ENCODE measurements at regions not wholly inside any gene's neighbourhood (a gene's known extent, or its start where the extent isn't known, plus 50 kb on each side); places are given as distances from the start of the nearest gene placed in this dataset.
"Not testable (repeated sequence)": the region's sequence is repeated elsewhere in the genome, so short reads cannot be mapped to it uniquely, and the experiment has no call there.

GRCh38 chr1:177891809-177892208, 78.0 kb downstream of the SEC16B start:
- no peak for DNase-seq (ENCODE audit: low read depth)

- no peak for DNase-seq (ENCODE audit: low read depth)
Observed at GRCh38 chr1:177890479-177890878, 79.4 kb downstream of the SEC16B start.

GRCh38 chr1:177884479-177885021, 85.3 kb downstream of the SEC16B start:
- DNase-seq (ENCODE audit: low read depth): no peak

GRCh38 chr1:177883581-177883980, 86.3 kb downstream of the SEC16B start:
- no peak for DNase-seq (ENCODE audit: low read depth)

- no peak for DNase-seq (ENCODE audit: low read depth)
Observed at GRCh38 chr1:177880339-177880891, 89.4 kb downstream of the SEC16B start.

GRCh38 chr1:177877086-177877485, 92.8 kb downstream of the SEC16B start:
- DNase-seq (ENCODE audit: low read depth): no peak

GRCh38 chr1:177873238-177873637, 96.6 kb downstream of the SEC16B start:
- DNase-seq (ENCODE audit: low read depth): peak; percentile 79

- DNase-seq (ENCODE audit: low read depth): no peak
Observed at GRCh38 chr1:177872308-177872900, 97.5 kb downstream of the SEC16B start.

- DNase-seq (ENCODE audit: low read depth): no peak
Observed at GRCh38 chr1:177871613-177872307, 98.1 kb downstream of the SEC16B start.

- no peak for DNase-seq (ENCODE audit: low read depth)
Observed at GRCh38 chr1:177869586-177869985, 100.3 kb downstream of the SEC16B start.

- DNase-seq (ENCODE audit: low read depth): not testable (repeated sequence)
Observed at GRCh38 chr1:177869011-177869410, 100.8 kb downstream of the SEC16B start.

GRCh38 chr1:177865807-177866206, 104.1 kb downstream of the SEC16B start:
- no peak for DNase-seq (ENCODE audit: low read depth)

- DNase-seq (ENCODE audit: low read depth): no peak
Observed at GRCh38 chr1:177864538-177865305, 105.1 kb downstream of the SEC16B start.

- no peak for DNase-seq (ENCODE audit: low read depth)
Observed at GRCh38 chr1:177863796-177864195, 106.1 kb downstream of the SEC16B start.

- no peak for DNase-seq (ENCODE audit: low read depth)
Observed at GRCh38 chr1:177862916-177863315, 106.9 kb downstream of the SEC16B start.

GRCh38 chr1:177859572-177859971, 110.3 kb downstream of the SEC16B start:
- DNase-seq (ENCODE audit: low read depth): no peak

GRCh38 chr1:177858332-177858821, 111.5 kb downstream of the SEC16B start:
- DNase-seq (ENCODE audit: low read depth): no peak

- DNase-seq (ENCODE audit: low read depth): no peak
Observed at GRCh38 chr1:177857285-177857684, 112.6 kb downstream of the SEC16B start.

- DNase-seq (ENCODE audit: low read depth): no peak
Observed at GRCh38 chr1:177854951-177855350, 114.9 kb downstream of the SEC16B start.

GRCh38 chr1:177849579-177850290, 120.1 kb downstream of the SEC16B start:
- no peak for DNase-seq (ENCODE audit: low read depth)

GRCh38 chr1:177849130-177849529, 120.7 kb downstream of the SEC16B start:
- no peak for DNase-seq (ENCODE audit: low read depth)

GRCh38 chr1:177848577-177848976, 121.3 kb downstream of the SEC16B start:
- DNase-seq (ENCODE audit: low read depth): no peak
